LNCaP clone FGC (cell line): ENCODE measurements at regions not wholly inside any gene's neighbourhood (a gene's known extent, or its start where the extent isn't known, plus 50 kb on each side); places are given as distances from the start of the nearest gene placed in this dataset.

Experiments
- DNase-seq: peaks from one replicate; pipeline ENCODE4 v3.0.0-alpha.2; 2011; ENCODE audit warnings: low read depth
- H3K4me3 ChIP-seq: 2 replicates; pipeline ENCODE4 v1.5.1; 2011; ENCODE audit warnings: mild to moderate bottlenecking, low read depth, low read length, control low read depth
- CTCF ChIP-seq: IDR thresholded peaks from 2 replicates; pipeline ENCODE4 v1.5.1; 2012; ENCODE audit warnings: mild to moderate bottlenecking; ENCODE audit not compliant: control insufficient read depth, insufficient read depth; ENCODE audit errors: extremely low read depth

GRCh38 chr7:33760146-33760545 lies 145.2 kb upstream of the BMPER start:
- TF ChIP-seq CTCF = no peak
- DNase-seq = no peak
- no peak overlapping the region for H3K4me3 ChIP-seq

GRCh38 chr7:33760834-33761233 lies 144.5 kb upstream of the BMPER start:
- H3K4me3 ChIP-seq = no peak overlapping the region
- DNase-seq = no peak
- no peak for TF ChIP-seq CTCF

GRCh38 chr7:33761449-33762080 lies 143.8 kb upstream of the BMPER start:
- no peak overlapping the region for H3K4me3 ChIP-seq
- no peak for TF ChIP-seq CTCF
- DNase-seq = no peak

- no peak for TF ChIP-seq CTCF
- DNase-seq = no peak
Observed at GRCh38 chr7:33762151-33762910, 143.0 kb upstream of the BMPER start.

GRCh38 chr7:33762911-33763306 lies 142.4 kb upstream of the BMPER start:
- TF ChIP-seq CTCF = no peak
- H3K4me3 ChIP-seq = no peak overlapping the region
- no peak for DNase-seq

More at GRCh38 chr7:33762151-33762910, 143.0 kb upstream of the BMPER start:
- no peak overlapping the region for H3K4me3 ChIP-seq

- H3K4me3 ChIP-seq = no peak overlapping the region
- TF ChIP-seq CTCF = no peak
- no peak for DNase-seq
Observed at GRCh38 chr7:33764752-33765451, 140.4 kb upstream of the BMPER start.
